NCI-H1092 treated with DMSO at 0.1 percent for 48 hours (cell line): ENCODE measurements at regions not wholly inside any gene's neighbourhood (a gene's known extent, or its start where the extent isn't known, plus 50 kb on each side); places are given as distances from the start of the nearest gene placed in this dataset.

Experiments
- DNase-seq: peaks from one replicate; lab custom pipeline; 2025; lab: John Stamatoyannopoulos, UW

DNA sequence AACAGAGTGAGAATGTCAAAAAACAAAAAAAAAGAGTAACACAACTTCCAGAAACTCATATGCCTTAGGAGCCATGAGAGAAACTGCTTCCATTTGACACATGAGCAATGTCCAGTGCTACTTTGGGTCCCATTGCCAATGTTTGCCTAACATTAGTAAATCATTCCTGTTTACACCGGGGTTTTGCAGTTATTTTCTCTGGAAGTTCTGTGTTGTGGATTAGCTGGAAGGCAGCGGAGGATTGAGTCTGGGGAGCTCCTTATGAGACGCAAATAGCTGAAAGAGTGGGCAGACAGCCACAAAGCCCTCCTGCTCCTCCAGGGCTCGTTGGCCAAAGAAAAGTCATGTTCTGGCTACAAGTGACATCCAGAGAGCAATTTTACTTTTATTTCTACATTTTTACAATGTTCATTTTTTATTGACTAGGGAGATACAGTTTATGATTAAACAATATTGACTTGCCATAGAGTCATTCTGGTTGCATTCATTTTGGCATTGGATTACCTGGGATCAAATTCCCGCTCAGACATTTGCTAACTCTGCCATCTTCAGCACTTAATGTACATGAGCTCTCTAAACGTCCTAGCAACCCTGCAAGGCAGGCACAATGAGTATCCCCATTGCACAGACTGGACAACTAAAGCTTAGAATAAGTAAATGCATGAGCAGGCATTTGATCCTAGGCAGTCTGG is 66.4 kb upstream of the GALNT2 start:
- no peak for DNase-seq

- DNase-seq, result no peak
Observed at GRCh38 chr1:230002164-230002803, 64.8 kb upstream of the GALNT2 start.

DNA sequence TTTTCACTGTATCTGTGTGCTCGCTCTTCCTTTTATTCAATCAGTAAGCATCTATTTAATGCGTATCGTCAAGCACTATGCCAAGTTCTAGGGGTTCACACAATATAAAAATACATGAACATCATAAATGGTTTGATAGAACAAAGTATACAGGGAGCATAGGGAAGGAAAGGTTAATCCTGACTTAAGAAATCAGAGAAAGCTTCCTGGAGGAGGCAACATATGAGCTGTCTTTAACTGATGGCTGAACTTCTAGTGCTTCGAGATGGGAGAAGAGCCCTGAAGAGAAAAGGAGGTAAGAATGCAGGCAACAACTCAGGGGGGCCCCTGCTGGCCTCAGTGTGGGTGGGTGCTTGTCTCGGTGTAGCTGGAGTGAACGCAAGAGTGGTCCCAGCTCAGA is 63.6 kb upstream of the GALNT2 start:
- DNase-seq, result no peak

DNA sequence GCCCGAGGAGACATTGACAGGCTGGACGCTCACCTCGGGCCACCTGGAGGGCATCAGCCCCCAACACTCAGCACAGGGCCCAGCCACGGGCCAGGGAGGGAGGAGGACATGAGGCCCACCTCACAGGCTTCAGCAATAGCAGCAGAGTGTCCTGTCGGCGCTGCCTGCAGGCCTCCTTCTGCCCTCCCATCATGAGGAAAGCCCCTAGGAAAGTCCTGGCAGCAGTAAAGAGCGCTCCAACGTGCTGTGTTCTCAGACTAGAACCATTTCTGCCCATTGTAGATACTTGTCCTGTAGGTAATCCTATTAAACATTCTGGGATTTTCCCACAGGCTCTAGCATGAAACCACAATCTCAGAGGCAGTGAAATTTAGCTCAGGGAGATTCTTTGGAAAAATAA is 62.0 kb upstream of the GALNT2 start:
- DNase-seq, result no peak

GRCh38 chr1:230008721-230009120 is 58.3 kb upstream of the GALNT2 start:
- no peak for DNase-seq

GRCh38 chr1:230009611-230010313 is 57.3 kb upstream of the GALNT2 start:
- no peak for DNase-seq

- no peak for DNase-seq
Observed at GRCh38 chr1:230010603-230011332, 56.3 kb upstream of the GALNT2 start.

DNA sequence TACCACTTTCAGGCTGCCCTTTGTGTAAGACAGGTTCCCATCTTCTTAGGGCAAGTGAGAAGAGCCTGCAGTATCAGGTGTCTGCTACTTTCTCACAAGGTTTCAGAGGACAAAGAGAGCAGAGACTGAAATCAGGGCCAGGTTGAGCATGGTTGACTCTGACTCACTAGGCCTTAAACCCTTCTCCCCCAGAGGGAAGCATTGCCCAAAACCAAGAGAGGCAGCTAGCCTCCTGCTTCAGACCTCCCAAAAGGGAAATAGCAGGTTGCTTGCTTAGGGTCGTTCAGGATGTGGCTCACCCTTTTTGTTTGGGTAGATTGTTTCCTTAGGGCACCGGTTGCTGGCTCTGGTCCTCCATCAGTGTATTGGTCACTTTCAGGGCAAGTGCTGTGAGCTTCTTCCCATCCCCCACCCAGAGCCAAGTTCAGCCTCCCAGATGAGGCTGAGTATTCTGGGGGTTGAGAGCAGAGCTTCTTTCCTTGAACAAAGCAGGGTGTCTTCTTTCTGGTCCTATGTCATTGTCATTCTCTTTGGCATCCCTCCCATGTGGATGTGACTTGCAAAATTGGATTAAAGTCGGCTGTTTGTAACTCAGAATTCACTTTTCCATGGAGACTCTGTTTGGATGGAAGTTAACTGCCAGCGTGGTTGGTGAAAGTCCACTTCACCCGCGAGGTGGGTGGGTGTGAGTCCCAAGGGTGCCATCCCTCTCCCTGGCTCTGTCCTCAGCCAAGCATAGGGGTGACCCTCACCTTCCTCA is 55.5 kb upstream of the GALNT2 start:
- DNase-seq, result no peak

DNA sequence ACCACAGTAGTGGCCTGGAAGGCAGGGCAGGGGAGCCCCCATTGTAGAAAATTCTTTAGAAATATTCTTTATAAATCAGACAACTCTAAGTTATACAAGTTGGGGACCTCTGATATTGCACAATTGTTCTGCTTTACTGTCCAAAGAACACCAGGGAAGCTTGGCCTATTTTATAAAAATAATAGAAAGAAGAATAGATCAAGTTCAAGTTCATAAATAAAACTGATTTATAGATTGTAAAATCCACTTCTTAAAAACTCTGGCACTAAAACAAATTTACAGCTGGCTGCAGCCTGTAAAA is 55.0 kb upstream of the GALNT2 start:
- DNase-seq, result no peak

DNA sequence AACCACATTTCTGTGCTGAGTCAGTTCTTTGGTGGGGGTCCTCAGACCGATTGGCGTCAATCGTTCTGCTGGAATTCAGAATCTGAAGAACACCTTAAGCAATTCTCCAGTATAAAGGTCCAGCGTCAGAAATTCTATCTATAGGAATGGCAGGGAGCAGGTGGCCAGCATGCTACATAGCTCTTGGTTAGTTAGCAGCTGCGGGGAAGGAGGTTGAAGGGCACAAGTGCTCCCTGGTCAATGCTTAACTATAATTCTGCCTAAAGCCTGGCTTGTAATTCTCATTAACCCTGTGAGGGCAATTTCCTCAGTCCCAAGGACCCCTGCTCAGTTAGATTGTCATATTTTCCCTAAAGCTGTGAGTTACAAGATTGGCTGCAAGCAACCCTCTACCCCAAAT is 54.3 kb upstream of the GALNT2 start:
- DNase-seq, result no peak

GRCh38 chr1:230016159-230016558 is 50.9 kb upstream of the GALNT2 start:
- DNase-seq, result no peak
